ENCODE measurements at regions not wholly inside any gene's neighbourhood (a gene's known extent, or its start where the extent isn't known, plus 50 kb on each side); places are given as distances from the start of the nearest gene placed in this dataset.

GRCh38 chr15:92232317-92232716 lies 161.4 kb upstream of the ST8SIA2 start:
- Histone ChIP-seq H3K4me3 (ENCODE audit: low read length) (no peak overlapping the region), H3K36me3 (ENCODE audit: control insufficient read depth, insufficient read depth, low read length) (no peaks in the 10 kb centered on the region), H3K4me1 (ENCODE audit: control insufficient read depth, insufficient read depth, low read length) (no peaks in the 10 kb centered on the region), H3K9me3 (ENCODE audit: control insufficient read depth, insufficient read depth, low read length) (no peaks in the 10 kb centered on the region), H3K27ac (ENCODE audit: low read length) (no peak overlapping the region), H3K27me3 (ENCODE audit: control insufficient read depth, insufficient read depth, low read length) (peaks cover 7% of the 10 kb centered on the region)
- intact Hi-C loops (cut with micrococcal nuclease) = no loop called here
- H3K27ac Mint-ChIP-seq = no peak overlapping the region
- no peak for TF ChIP-seq CTCF (IDR thresholded peaks at IDR 0.05)
- peaks cover 14% of the 10 kb centered on the region for H3K36me3 Mint-ChIP-seq
- peaks cover 0 to 3% of the 10 kb centered on the region in 2 donors for H3K9me3 Mint-ChIP-seq
- DNase-seq (no peak), ATAC-seq (no peak)
- H3K4me1 Mint-ChIP-seq = no peaks in the 10 kb centered on the region
- 80% methylated on average over 7 of the region's 7 CpGs for whole genome bisulfite sequencing (ENCODE audit: insufficient coverage)
- no peak overlapping the region for H3K4me3 Mint-ChIP-seq
- peaks cover 19 to 35% of the 10 kb centered on the region in 2 donors for H3K27me3 Mint-ChIP-seq (ENCODE audit: low read depth in 2 of 2)

GRCh38 chr15:92232876-92233275 lies 160.8 kb upstream of the ST8SIA2 start:
- Mint-ChIP-seq H3K27ac (no peak overlapping the region), H3K27me3 (ENCODE audit: low read depth in 2 of 2) (peaks cover 20 to 35% of the 10 kb centered on the region in 2 donors), H3K4me3 (no peak overlapping the region), H3K4me1 (no peaks in the 10 kb centered on the region), H3K9me3 (peaks cover 0 to 3% of the 10 kb centered on the region in 2 donors), H3K36me3 (peaks cover 14% of the 10 kb centered on the region)
- WGBS (ENCODE audit: insufficient coverage) = 85% methylated on average over 1 of the region's 1 CpG
- DNase-seq (no peak), ATAC-seq (no peak)
- no peaks in the 10 kb centered on the region for H3K9me3 ChIP-seq (ENCODE audit: control insufficient read depth, insufficient read depth, low read length)
- H3K4me1 ChIP-seq (ENCODE audit: control insufficient read depth, insufficient read depth, low read length) = no peaks in the 10 kb centered on the region
- H3K27me3 ChIP-seq (ENCODE audit: control insufficient read depth, insufficient read depth, low read length) = peaks cover 7% of the 10 kb centered on the region
- no peak for TF ChIP-seq CTCF (IDR thresholded peaks at IDR 0.05)
- intact Hi-C loops (cut with micrococcal nuclease) = no loop called here
- H3K36me3 ChIP-seq (ENCODE audit: control insufficient read depth, insufficient read depth, low read length) = no peaks in the 10 kb centered on the region
- no peak overlapping the region for H3K27ac ChIP-seq (ENCODE audit: low read length)
- H3K4me3 ChIP-seq (ENCODE audit: low read length) = no peak overlapping the region

GRCh38 chr15:92243227-92243626 lies 150.5 kb upstream of the ST8SIA2 start:
- no peak for TF ChIP-seq CTCF (IDR thresholded peaks at IDR 0.05)
- H3K4me3 ChIP-seq (ENCODE audit: low read length) = no peak overlapping the region
- intact Hi-C loops (cut with micrococcal nuclease) = no loop called here
- no peaks in the 10 kb centered on the region for H3K4me1 ChIP-seq (ENCODE audit: control insufficient read depth, insufficient read depth, low read length)
- DNase-seq (no peak), ATAC-seq (no peak)
- Mint-ChIP-seq H3K4me3 (no peak overlapping the region), H3K36me3 (peaks cover 13% of the 10 kb centered on the region), H3K4me1 (no peaks in the 10 kb centered on the region), H3K27ac (no peak overlapping the region), H3K27me3 (ENCODE audit: low read depth in 2 of 2) (peaks cover 25 to 62% of the 10 kb centered on the region in 2 donors), H3K9me3 (peaks cover 0 to 4% of the 10 kb centered on the region in 2 donors)
- no peak overlapping the region for H3K27ac ChIP-seq (ENCODE audit: low read length)
- WGBS (ENCODE audit: insufficient coverage) = 63% methylated on average over 3 of the region's 3 CpGs
- no peaks in the 10 kb centered on the region for H3K9me3 ChIP-seq (ENCODE audit: control insufficient read depth, insufficient read depth, low read length)
- no peaks in the 10 kb centered on the region for H3K36me3 ChIP-seq (ENCODE audit: control insufficient read depth, insufficient read depth, low read length)
- H3K27me3 ChIP-seq (ENCODE audit: control insufficient read depth, insufficient read depth, low read length) = no peaks in the 10 kb centered on the region

DNA sequence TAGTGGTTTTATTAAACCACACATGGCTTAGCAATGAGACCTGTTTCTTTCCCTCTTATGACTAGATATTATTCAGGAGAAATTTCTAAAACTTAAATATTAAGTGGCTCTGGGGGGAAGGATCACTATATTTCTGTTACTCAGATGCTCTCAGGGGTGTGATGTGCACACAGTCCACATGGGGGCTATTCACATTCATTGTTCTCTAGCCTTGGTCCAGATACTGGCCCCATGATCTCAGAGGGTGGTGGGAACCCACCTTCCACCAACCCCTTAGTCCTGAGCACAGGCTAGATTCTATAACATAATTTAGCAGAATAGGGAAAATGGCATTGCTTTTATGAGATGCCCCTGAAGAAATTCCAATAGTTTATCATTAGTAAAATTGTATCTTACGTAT lies 149.0 kb upstream of the ST8SIA2 start:
- 86% methylated on average over 1 of the region's 1 CpG for WGBS (ENCODE audit: insufficient coverage)
- Mint-ChIP-seq H3K4me3 (no peak overlapping the region), H3K9me3 (no peaks in the 10 kb centered on the region), H3K27ac (no peak overlapping the region), H3K4me1 (no peaks in the 10 kb centered on the region), H3K27me3 (ENCODE audit: low read depth in 2 of 2) (peaks cover 18 to 48% of the 10 kb centered on the region in 2 donors), H3K36me3 (no peaks in the 10 kb centered on the region)
- Histone ChIP-seq H3K36me3 (ENCODE audit: control insufficient read depth, insufficient read depth, low read length) (no peaks in the 10 kb centered on the region), H3K27ac (ENCODE audit: low read length) (no peak overlapping the region), H3K9me3 (ENCODE audit: control insufficient read depth, insufficient read depth, low read length) (no peaks in the 10 kb centered on the region), H3K4me3 (ENCODE audit: low read length) (no peak overlapping the region), H3K27me3 (ENCODE audit: control insufficient read depth, insufficient read depth, low read length) (no peaks in the 10 kb centered on the region), H3K4me1 (ENCODE audit: control insufficient read depth, insufficient read depth, low read length) (no peaks in the 10 kb centered on the region)
- ATAC-seq = no peak
- no peak for TF ChIP-seq CTCF (IDR thresholded peaks at IDR 0.05)
- DNase-seq = no peak
- intact Hi-C loops (cut with micrococcal nuclease) = no loop called here
